ENCODE measurements at regions not wholly inside any gene's neighbourhood (a gene's known extent, or its start where the extent isn't known, plus 50 kb on each side); places are given as distances from the start of the nearest gene placed in this dataset.

GRCh38 chr18:37922162-37922561 is 356.6 kb upstream of the CELF4 start:
- no peak for DNase-seq (ENCODE audit: low read depth in 6 of 9, low spot score in 9 of 9)
- H3K27me3 ChIP-seq (ENCODE audit: control insufficient read depth in 2 of 2, insufficient read depth in 1 of 2, low read length in 1 of 2): no peaks in the 10 kb centered on the region

DNA sequence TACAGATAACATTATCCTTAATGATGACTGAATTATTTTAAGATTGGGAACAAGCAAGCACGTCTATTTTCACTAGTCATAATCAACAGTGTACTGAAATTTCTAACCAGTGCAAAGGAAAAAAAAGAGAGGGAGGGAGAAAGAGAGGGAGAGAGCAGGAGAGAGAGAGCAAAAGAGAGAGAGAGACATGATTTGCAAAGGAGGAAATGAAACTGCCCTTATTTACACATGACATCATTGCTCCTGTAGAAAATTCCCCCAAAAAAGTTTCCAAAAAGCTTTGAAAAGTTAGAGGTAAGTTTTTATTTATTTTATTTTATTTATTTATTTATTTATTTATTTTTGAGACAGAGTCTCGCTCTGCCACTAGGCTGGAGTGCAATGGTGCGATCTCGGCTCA is 355.3 kb upstream of the CELF4 start:
- WGBS: 94% methylated on average over 4 of the region's 4 CpGs
- no peaks in the 10 kb centered on the region for H3K4me1 ChIP-seq (ENCODE audit: control insufficient read depth in 2 of 2, insufficient read depth in 2 of 2, low read length in 2 of 2)
- H3K36me3 ChIP-seq (ENCODE audit: control insufficient read depth in 2 of 2, insufficient read depth in 2 of 2, low read length in 1 of 2): no peaks in the 10 kb centered on the region
- DNase-seq (ENCODE audit: low read depth in 6 of 9, low spot score in 9 of 9): no peak
- H3K27ac ChIP-seq (ENCODE audit: low read depth in 1 of 2, low read length in 1 of 2): no peak overlapping the region
- no peaks in the 10 kb centered on the region for H3K27me3 ChIP-seq (ENCODE audit: control insufficient read depth in 2 of 2, insufficient read depth in 1 of 2, low read length in 1 of 2)
- H3K4me3 ChIP-seq (ENCODE audit: low read length in 2 of 2): no peak overlapping the region
- no peaks in the 10 kb centered on the region for H3K9me3 ChIP-seq (ENCODE audit: control insufficient read depth in 2 of 2, insufficient read depth in 1 of 2, low read length in 1 of 2)

More at GRCh38 chr18:37922162-37922561, 356.6 kb upstream of the CELF4 start:
- no peaks in the 10 kb centered on the region for H3K36me3 ChIP-seq (ENCODE audit: control insufficient read depth in 2 of 2, insufficient read depth in 2 of 2, low read length in 1 of 2)
- H3K4me1 ChIP-seq (ENCODE audit: control insufficient read depth in 2 of 2, insufficient read depth in 2 of 2, low read length in 2 of 2): no peaks in the 10 kb centered on the region
- H3K27ac ChIP-seq (ENCODE audit: low read depth in 1 of 2, low read length in 1 of 2): no peak overlapping the region
- no peaks in the 10 kb centered on the region for H3K9me3 ChIP-seq (ENCODE audit: control insufficient read depth in 2 of 2, insufficient read depth in 1 of 2, low read length in 1 of 2)
- no peak overlapping the region for H3K4me3 ChIP-seq (ENCODE audit: low read length in 2 of 2)

DNA sequence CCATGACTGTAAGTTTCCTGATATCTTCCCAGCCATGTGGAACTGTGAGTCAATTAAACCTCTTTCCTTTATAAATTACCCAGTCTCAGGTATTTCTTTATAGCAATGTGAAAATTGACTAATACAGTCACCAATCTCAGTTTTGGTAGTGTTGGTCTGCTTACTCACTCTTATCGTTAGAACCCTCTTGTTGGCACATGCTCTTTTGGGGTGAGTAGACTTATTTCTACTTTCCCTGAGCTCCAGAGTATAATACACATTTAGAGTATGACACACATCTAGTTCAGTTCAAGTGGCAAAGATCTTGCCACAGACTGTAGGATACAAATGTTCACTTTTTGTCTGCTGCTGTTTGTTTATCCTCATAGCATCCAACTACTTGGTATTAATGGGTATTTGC is 347.5 kb upstream of the CELF4 start:
- no peaks in the 10 kb centered on the region for H3K4me1 ChIP-seq (ENCODE audit: control insufficient read depth in 2 of 2, insufficient read depth in 2 of 2, low read length in 2 of 2)
- no peaks in the 10 kb centered on the region for H3K9me3 ChIP-seq (ENCODE audit: control insufficient read depth in 2 of 2, insufficient read depth in 1 of 2, low read length in 1 of 2)
- H3K27ac ChIP-seq (ENCODE audit: low read depth in 1 of 2, low read length in 1 of 2): no peak overlapping the region
- H3K27me3 ChIP-seq (ENCODE audit: control insufficient read depth in 2 of 2, insufficient read depth in 1 of 2, low read length in 1 of 2): no peaks in the 10 kb centered on the region
- no peaks in the 10 kb centered on the region for H3K36me3 ChIP-seq (ENCODE audit: control insufficient read depth in 2 of 2, insufficient read depth in 2 of 2, low read length in 1 of 2)
- WGBS: 91% methylated on average over 1 of the region's 1 CpG
- no peak for DNase-seq (ENCODE audit: low read depth in 6 of 9, low spot score in 9 of 9)
- H3K4me3 ChIP-seq (ENCODE audit: low read length in 2 of 2): no peak overlapping the region

DNA sequence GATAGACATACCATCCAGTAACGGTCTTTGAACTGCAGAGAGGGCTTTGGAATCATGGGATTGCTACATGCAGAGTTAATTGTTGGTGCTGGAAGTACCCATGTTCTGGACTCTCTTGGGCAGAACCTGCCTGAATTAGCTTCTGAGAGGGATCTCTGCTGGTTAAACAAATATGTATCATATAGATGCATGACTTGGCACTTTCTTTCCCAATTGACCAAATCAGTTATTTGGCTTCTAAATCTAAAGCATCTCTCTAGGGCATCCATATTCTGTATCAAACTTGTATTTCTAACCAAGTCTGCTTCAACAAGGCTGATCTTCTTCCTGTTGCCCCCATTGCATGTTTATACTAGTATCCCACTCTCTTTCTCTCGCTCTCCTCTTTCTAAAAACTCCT is 336.7 kb upstream of the CELF4 start:
- no peak overlapping the region for H3K27ac ChIP-seq (ENCODE audit: low read depth in 1 of 2, low read length in 1 of 2)
- no peaks in the 10 kb centered on the region for H3K27me3 ChIP-seq (ENCODE audit: control insufficient read depth in 2 of 2, insufficient read depth in 1 of 2, low read length in 1 of 2)
- H3K4me1 ChIP-seq (ENCODE audit: control insufficient read depth in 2 of 2, insufficient read depth in 2 of 2, low read length in 2 of 2): no peaks in the 10 kb centered on the region
- WGBS: 94% methylated on average over 2 of the region's 2 CpGs
- H3K36me3 ChIP-seq (ENCODE audit: control insufficient read depth in 2 of 2, insufficient read depth in 2 of 2, low read length in 1 of 2): no peaks in the 10 kb centered on the region
- H3K9me3 ChIP-seq (ENCODE audit: control insufficient read depth in 2 of 2, insufficient read depth in 1 of 2, low read length in 1 of 2): no peaks in the 10 kb centered on the region
- H3K4me3 ChIP-seq (ENCODE audit: low read length in 2 of 2): no peak overlapping the region
- DNase-seq (ENCODE audit: low read depth in 6 of 9, low spot score in 9 of 9): no peak

- no peaks in the 10 kb centered on the region for H3K36me3 ChIP-seq (ENCODE audit: control insufficient read depth in 2 of 2, insufficient read depth in 2 of 2, low read length in 1 of 2)
- DNase-seq (ENCODE audit: low read depth in 6 of 9, low spot score in 9 of 9): no peak
- H3K4me3 ChIP-seq (ENCODE audit: low read length in 2 of 2): no peak overlapping the region
- H3K4me1 ChIP-seq (ENCODE audit: control insufficient read depth in 2 of 2, insufficient read depth in 2 of 2, low read length in 2 of 2): no peaks in the 10 kb centered on the region
- 91% methylated on average over 2 of the region's 2 CpGs for WGBS
- no peaks in the 10 kb centered on the region for H3K9me3 ChIP-seq (ENCODE audit: control insufficient read depth in 2 of 2, insufficient read depth in 1 of 2, low read length in 1 of 2)
- no peaks in the 10 kb centered on the region for H3K27me3 ChIP-seq (ENCODE audit: control insufficient read depth in 2 of 2, insufficient read depth in 1 of 2, low read length in 1 of 2)
- no peak overlapping the region for H3K27ac ChIP-seq (ENCODE audit: low read depth in 1 of 2, low read length in 1 of 2)
Observed at GRCh38 chr18:37900326-37900725, 334.7 kb upstream of the CELF4 start.

- Histone ChIP-seq H3K27ac (ENCODE audit: low read depth in 1 of 2, low read length in 1 of 2) (no peak overlapping the region), H3K36me3 (ENCODE audit: control insufficient read depth in 2 of 2, insufficient read depth in 2 of 2, low read length in 1 of 2) (no peaks in the 10 kb centered on the region), H3K9me3 (ENCODE audit: control insufficient read depth in 2 of 2, insufficient read depth in 1 of 2, low read length in 1 of 2) (no peaks in the 10 kb centered on the region), H3K4me1 (ENCODE audit: control insufficient read depth in 2 of 2, insufficient read depth in 2 of 2, low read length in 2 of 2) (no peaks in the 10 kb centered on the region), H3K27me3 (ENCODE audit: control insufficient read depth in 2 of 2, insufficient read depth in 1 of 2, low read length in 1 of 2) (no peaks in the 10 kb centered on the region), H3K4me3 (ENCODE audit: low read length in 2 of 2) (no peak overlapping the region)
- 95% methylated on average over 5 of the region's 5 CpGs for WGBS
- no peak for DNase-seq (ENCODE audit: low read depth in 6 of 9, low spot score in 9 of 9)
Observed at GRCh38 chr18:37889963-37890362, 324.4 kb upstream of the CELF4 start.

DNA sequence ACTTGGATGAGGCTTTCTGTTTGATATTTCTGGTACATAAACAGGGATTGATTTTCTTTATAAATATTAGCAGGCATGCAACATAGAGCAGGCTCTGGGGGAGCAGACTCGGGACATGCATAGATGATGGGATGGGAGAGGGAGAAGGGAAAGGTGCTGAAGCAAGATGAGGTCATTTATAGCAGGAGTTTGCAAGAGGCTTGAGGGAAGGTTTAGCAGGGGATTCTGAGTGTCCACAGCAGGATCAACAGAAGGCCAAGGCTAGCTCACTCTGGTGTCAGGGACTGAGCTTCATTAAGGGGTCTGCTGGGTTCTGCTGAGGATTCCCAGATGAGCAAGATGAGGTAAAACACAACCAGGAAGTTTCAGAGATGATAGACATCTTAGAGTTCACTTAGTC is 309.1 kb upstream of the CELF4 start:
- Histone ChIP-seq H3K36me3 (ENCODE audit: control insufficient read depth in 2 of 2, insufficient read depth in 2 of 2, low read length in 1 of 2) (no peaks in the 10 kb centered on the region), H3K27me3 (ENCODE audit: control insufficient read depth in 2 of 2, insufficient read depth in 1 of 2, low read length in 1 of 2) (no peaks in the 10 kb centered on the region), H3K4me1 (ENCODE audit: control insufficient read depth in 2 of 2, insufficient read depth in 2 of 2, low read length in 2 of 2) (no peaks in the 10 kb centered on the region), H3K9me3 (ENCODE audit: control insufficient read depth in 2 of 2, insufficient read depth in 1 of 2, low read length in 1 of 2) (no peaks in the 10 kb centered on the region), H3K27ac (ENCODE audit: low read depth in 1 of 2, low read length in 1 of 2) (no peak overlapping the region), H3K4me3 (ENCODE audit: low read length in 2 of 2) (no peak overlapping the region)
- no peak for DNase-seq (ENCODE audit: low read depth in 6 of 9, low spot score in 9 of 9)
- 100% methylated on average over 1 of the region's 1 CpG for WGBS

DNA sequence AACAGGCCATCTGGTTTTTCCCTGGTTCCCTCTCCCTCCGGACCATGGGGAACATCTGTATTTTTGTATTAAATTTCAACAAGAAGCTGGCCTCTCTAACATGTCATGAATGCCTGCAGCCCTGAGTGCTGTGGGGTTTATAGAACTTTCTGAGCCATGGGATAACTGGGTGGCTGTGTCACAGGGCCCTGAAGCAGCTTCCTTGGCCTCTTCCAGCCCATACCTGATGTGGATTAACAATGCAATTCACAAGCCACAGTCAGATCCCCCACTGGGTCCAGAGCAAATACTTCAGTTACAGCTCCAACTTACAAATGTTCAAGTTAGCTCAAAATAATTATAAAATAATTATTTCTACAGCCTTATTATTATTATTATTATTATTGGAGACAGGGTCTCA is 307.8 kb upstream of the CELF4 start:
- no peak overlapping the region for H3K4me3 ChIP-seq (ENCODE audit: low read length in 2 of 2)
- WGBS: 90% methylated on average over 1 of the region's 1 CpG
- H3K27ac ChIP-seq (ENCODE audit: low read depth in 1 of 2, low read length in 1 of 2): no peak overlapping the region
- H3K9me3 ChIP-seq (ENCODE audit: control insufficient read depth in 2 of 2, insufficient read depth in 1 of 2, low read length in 1 of 2): no peaks in the 10 kb centered on the region
- H3K27me3 ChIP-seq (ENCODE audit: control insufficient read depth in 2 of 2, insufficient read depth in 1 of 2, low read length in 1 of 2): no peaks in the 10 kb centered on the region
- DNase-seq (ENCODE audit: low read depth in 6 of 9, low spot score in 9 of 9): no peak
- H3K4me1 ChIP-seq (ENCODE audit: control insufficient read depth in 2 of 2, insufficient read depth in 2 of 2, low read length in 2 of 2): no peaks in the 10 kb centered on the region
- no peaks in the 10 kb centered on the region for H3K36me3 ChIP-seq (ENCODE audit: control insufficient read depth in 2 of 2, insufficient read depth in 2 of 2, low read length in 1 of 2)

DNA sequence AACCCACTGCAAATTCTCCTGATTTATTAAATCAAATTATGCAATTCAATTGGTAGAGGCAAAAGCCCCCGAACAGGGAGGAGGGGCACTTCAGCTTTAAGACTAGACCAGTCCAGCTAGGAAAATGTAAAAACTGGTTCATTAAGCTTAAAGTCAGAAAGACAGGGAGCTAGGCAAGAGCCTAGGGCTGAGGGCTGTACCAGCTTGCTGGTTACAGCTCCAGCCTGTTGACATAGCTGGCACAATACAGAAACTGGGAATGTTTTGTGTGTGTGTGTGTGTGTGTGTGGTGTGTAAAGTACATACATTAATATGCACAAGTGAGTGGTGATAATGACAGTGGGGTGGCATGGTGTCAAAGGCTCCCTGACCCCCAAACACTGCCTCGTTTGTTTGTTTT is 307.0 kb upstream of the CELF4 start:
- Histone ChIP-seq H3K27me3 (ENCODE audit: control insufficient read depth in 2 of 2, insufficient read depth in 1 of 2, low read length in 1 of 2) (no peaks in the 10 kb centered on the region), H3K36me3 (ENCODE audit: control insufficient read depth in 2 of 2, insufficient read depth in 2 of 2, low read length in 1 of 2) (no peaks in the 10 kb centered on the region), H3K4me3 (ENCODE audit: low read length in 2 of 2) (no peak overlapping the region), H3K9me3 (ENCODE audit: control insufficient read depth in 2 of 2, insufficient read depth in 1 of 2, low read length in 1 of 2) (no peaks in the 10 kb centered on the region), H3K4me1 (ENCODE audit: control insufficient read depth in 2 of 2, insufficient read depth in 2 of 2, low read length in 2 of 2) (no peaks in the 10 kb centered on the region), H3K27ac (ENCODE audit: low read depth in 1 of 2, low read length in 1 of 2) (no peak overlapping the region)
- no peak for DNase-seq (ENCODE audit: low read depth in 6 of 9, low spot score in 9 of 9)
- 88% methylated on average over 2 of the region's 2 CpGs for WGBS

GRCh38 chr18:37871561-37871960 is 306.0 kb upstream of the CELF4 start:
- no peak for DNase-seq (ENCODE audit: low read depth in 6 of 9, low spot score in 9 of 9)
- Histone ChIP-seq H3K27ac (ENCODE audit: low read depth in 1 of 2, low read length in 1 of 2) (no peak overlapping the region), H3K36me3 (ENCODE audit: control insufficient read depth in 2 of 2, insufficient read depth in 2 of 2, low read length in 1 of 2) (no peaks in the 10 kb centered on the region), H3K4me1 (ENCODE audit: control insufficient read depth in 2 of 2, insufficient read depth in 2 of 2, low read length in 2 of 2) (no peaks in the 10 kb centered on the region), H3K4me3 (ENCODE audit: low read length in 2 of 2) (no peak overlapping the region), H3K9me3 (ENCODE audit: control insufficient read depth in 2 of 2, insufficient read depth in 1 of 2, low read length in 1 of 2) (no peaks in the 10 kb centered on the region), H3K27me3 (ENCODE audit: control insufficient read depth in 2 of 2, insufficient read depth in 1 of 2, low read length in 1 of 2) (no peaks in the 10 kb centered on the region)
- 67% methylated on average over 1 of the region's 1 CpG for WGBS

All from thymus (tissue), 11 donors.